Ovary (tissue), 7 donors: ENCODE measurements at regions not wholly inside any gene's neighbourhood (a gene's known extent, or its start where the extent isn't known, plus 50 kb on each side); places are given as distances from the start of the nearest gene placed in this dataset.

ENCODE experiments used
- DNase-seq, 5 donors: peaks; one replicate each; pipeline ENCODE4 v3.0.0-alpha.2; 2019 to 2020
- H3K27ac ChIP-seq, 2 donors: fragments of 200-600 bp; one replicate each; pipeline versions ENCODE4 v1.5.1 to v1.8.0; 2019 to 2022
- H3K27me3 ChIP-seq: fragments of 200-600 bp; one replicate; pipeline ENCODE4 v1.8.0; 2022
- H3K36me3 ChIP-seq: fragments of 200-600 bp; sonication (generic); one replicate; pipeline ENCODE4 v1.5.1; 2019
- H3K4me1 ChIP-seq: one replicate; pipeline ENCODE4 v1.8.1; 2013; ENCODE audit warnings: mild to moderate bottlenecking, moderate library complexity; ENCODE audit not compliant: insufficient read depth
- H3K4me3 ChIP-seq: fragments of 200-600 bp; sonication (generic); one replicate; pipeline ENCODE4 v1.5.1; 2017
- H3K9me3 ChIP-seq, 2 donors: fragments of 200-600 bp in 1 of 2; sonication (generic) in 1 of 2; one replicate each; pipeline versions ENCODE4 v1.5.1 to v1.8.1; 2013 to 2019; ENCODE audit warnings: mild to moderate bottlenecking in 1 of 2, moderate library complexity in 1 of 2
- CTCF ChIP-seq, 3 donors: fragments of 450-650 bp in 2 of 3; fragments of 200-600 bp in 1 of 3; IDR thresholded peaks; one replicate each; pipeline versions ENCODE4 v1.5.1 to v1.8.0; 2016 to 2022; ENCODE audit warnings: antibody characterized with exemption in 3 of 3, mild to moderate bottlenecking in 1 of 3
- EP300 ChIP-seq: sonication (generic); formaldehyde crosslinking; IDR thresholded peaks from one replicate; pipeline ENCODE4 v1.6.1; 2017; ENCODE audit warnings: antibody characterized with exemption
- POLR2A ChIP-seq: fragments of 450-650 bp; IDR thresholded peaks from one replicate; pipeline ENCODE4 v1.6.1; 2017; ENCODE audit warnings: antibody characterized with exemption, mild to moderate bottlenecking, moderate library complexity
- WGBS, 3 donors: extraction: QIAGEN DNeasy Blood & Tissue Kit in 1 of 3; methylation state at CpG; one replicate each; pipeline versions ENCODE4 v1.1.5 to v1.1.7; 2013 to 2017; 5-methylcytosine and 5-hydroxymethylcytosine counted together
- intact Hi-C, 4 donors: fragments of 100-400 bp; cut with DNase I; formaldehyde crosslinking; loops; one replicate each; pipeline versions ENCODE4 v1.11.0 to v1.15.1; 2022 to 2023
- donor health status: DM: no; HTN: no; CAD: no; lungs with moderate emphysema.
- donor health status: DM: no; HTN: no; CAD: no.
- donor health status: Bipolar disorder and iron deficiency.
- donor health status: DM: no; HTN: no; CAD: no.
- donor health status: DM: yes; HTN: yes; CAD: no.

DNA sequence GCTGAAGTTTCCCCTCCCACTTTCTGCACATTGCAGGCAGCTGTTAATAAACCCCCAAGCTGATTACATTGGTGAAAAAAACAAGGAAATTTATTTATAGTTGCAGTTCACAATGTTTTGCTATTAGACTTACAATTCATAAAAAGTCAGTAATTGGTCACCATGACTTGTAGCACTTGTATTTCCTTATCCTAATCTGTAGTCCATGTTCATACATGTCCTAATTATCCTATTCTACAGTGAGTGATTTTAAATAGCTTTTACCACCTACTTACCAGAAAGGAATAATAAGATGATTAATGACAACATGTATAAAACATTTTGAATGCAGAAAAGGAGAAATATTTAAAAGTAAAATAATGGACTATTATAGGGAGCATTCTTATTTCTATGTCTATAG, 760.0 kb upstream of the RIOK2 start:
- TF ChIP-seq POLR2A (no peak), EP300 (no peak), CTCF (IDR thresholded peaks at IDR 0.05) (no peak)
- H3K36me3 ChIP-seq, result no peaks in the 10 kb centered on the region
- no peak for DNase-seq
- H3K27ac ChIP-seq, result no peak overlapping the region
- intact Hi-C loops, result no loop called here
- H3K27me3 ChIP-seq, result no peaks in the 10 kb centered on the region
- no peaks in the 10 kb centered on the region for H3K9me3 ChIP-seq
- no peak overlapping the region for H3K4me3 ChIP-seq
- H3K4me1 ChIP-seq, result no peaks in the 10 kb centered on the region

DNA sequence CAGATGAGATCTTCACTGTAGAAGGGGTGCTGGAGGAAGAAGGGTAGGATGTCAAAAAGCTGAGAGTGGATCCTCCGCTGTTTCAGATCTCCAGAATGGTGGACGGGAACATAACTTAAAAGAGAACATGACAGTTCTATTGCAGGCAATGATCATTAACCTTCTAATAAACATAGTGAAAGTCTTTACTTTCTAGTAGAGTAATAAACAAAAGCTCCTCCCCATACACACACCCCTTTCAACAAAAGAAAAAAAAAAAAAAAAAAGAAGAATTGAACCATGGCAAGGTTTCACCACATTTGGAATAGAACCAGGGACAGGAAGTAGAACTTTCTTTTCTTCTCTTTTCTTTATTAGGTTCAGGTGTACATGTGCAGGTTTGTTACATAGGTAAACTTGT, 768.1 kb upstream of the RIOK2 start:
- intact Hi-C loops, result no loop called here
- Histone ChIP-seq H3K36me3 (no peaks in the 10 kb centered on the region), H3K9me3 (no peaks in the 10 kb centered on the region), H3K4me1 (no peaks in the 10 kb centered on the region), H3K27me3 (no peaks in the 10 kb centered on the region), H3K4me3 (no peak overlapping the region), H3K27ac (no peak overlapping the region)
- 77 to 80% (median 79%) methylated on average over 2 of the region's 2 CpGs for WGBS, 3 donors
- no peak for DNase-seq
- TF ChIP-seq CTCF (IDR thresholded peaks at IDR 0.05), result no peak

DNA sequence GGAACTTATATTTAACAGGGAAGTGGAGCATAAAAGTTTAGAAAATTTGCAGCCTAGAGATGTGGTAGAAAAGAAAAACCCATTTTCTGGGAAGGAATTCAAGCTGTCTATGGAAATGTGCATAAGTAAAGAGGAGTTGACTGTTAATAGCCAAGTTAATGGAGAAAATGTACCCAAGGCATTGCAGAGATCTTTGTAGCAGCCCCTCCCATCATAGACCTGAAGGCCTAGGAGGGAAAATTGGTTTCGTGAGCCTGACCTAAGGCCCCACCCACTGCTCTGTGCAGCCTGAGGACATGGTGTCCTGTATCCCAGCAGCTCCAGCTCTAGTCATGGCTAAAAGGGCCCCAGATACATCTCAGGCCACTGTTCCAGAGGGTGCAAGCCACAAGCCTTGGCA, 772.4 kb upstream of the RIOK2 start:
- WGBS, 3 donors, result 74 to 95% (median 87%) methylated on average over 1 of the region's 1 CpG

GRCh38 chr5:97967292-97967691, 784.2 kb upstream of the RIOK2 start:
- no peak for DNase-seq
- Histone ChIP-seq H3K4me1 (no peaks in the 10 kb centered on the region), H3K27me3 (no peaks in the 10 kb centered on the region), H3K4me3 (no peak overlapping the region), H3K36me3 (no peaks in the 10 kb centered on the region), H3K9me3 (no peaks in the 10 kb centered on the region), H3K27ac (no peak overlapping the region)
- WGBS, 3 donors, result 69 to 72% (median 70%) methylated on average over 3 of the region's 3 CpGs
- intact Hi-C loops, result no loop called here
- no peak for TF ChIP-seq CTCF (IDR thresholded peaks at IDR 0.05)
- TF ChIP-seq EP300, result no peak
- no peak for TF ChIP-seq POLR2A

More for the DNA sequence above, 772.4 kb upstream of the RIOK2 start:
- Histone ChIP-seq H3K4me1 (no peaks in the 10 kb centered on the region), H3K4me3 (no peak overlapping the region), H3K27me3 (no peaks in the 10 kb centered on the region), H3K27ac (no peak overlapping the region), H3K9me3 (no peaks in the 10 kb centered on the region), H3K36me3 (no peaks in the 10 kb centered on the region)
- DNase-seq, result no peak
- TF ChIP-seq POLR2A (no peak), EP300 (no peak), CTCF (IDR thresholded peaks at IDR 0.05) (no peak)
- intact Hi-C loops, result no loop called here

DNA sequence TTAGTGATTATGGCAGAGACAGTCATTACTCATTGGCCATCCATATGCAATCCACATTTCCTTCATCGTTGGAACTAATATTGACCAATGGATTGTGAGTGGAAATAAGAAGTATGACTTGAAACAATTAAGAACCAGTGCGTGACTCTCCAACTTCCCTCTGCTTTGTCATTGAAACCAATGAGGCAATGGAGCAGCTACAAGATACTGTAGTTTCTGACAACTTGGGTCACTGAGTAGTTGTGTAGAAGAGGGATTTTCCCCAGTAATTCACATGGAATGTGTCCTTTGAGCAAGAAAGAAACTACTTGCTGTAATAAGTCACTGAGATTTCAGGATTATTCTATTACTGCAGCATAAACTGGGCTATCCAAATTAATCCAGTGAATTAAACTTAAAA, 785.3 kb upstream of the RIOK2 start:
- Histone ChIP-seq H3K9me3 (no peaks in the 10 kb centered on the region), H3K4me1 (no peaks in the 10 kb centered on the region), H3K4me3 (no peak overlapping the region), H3K36me3 (no peaks in the 10 kb centered on the region), H3K27ac (no peak overlapping the region), H3K27me3 (no peaks in the 10 kb centered on the region)
- 87 to 95% (median 91%) methylated on average over 2 of the region's 2 CpGs for WGBS, 3 donors
- intact Hi-C loops, result no loop called here
- DNase-seq, result no peak
- no peak for TF ChIP-seq POLR2A
- TF ChIP-seq CTCF (IDR thresholded peaks at IDR 0.05), result no peak
- TF ChIP-seq EP300, result no peak
